Heart left ventricle (tissue), 13 donors: ENCODE measurements at regions not wholly inside any gene's neighbourhood (a gene's known extent, or its start where the extent isn't known, plus 50 kb on each side); places are given as distances from the start of the nearest gene placed in this dataset.

Experiments
- POLR2A ChIP-seq, 2 donors: fragments of 450-650 bp; IDR thresholded peaks; one replicate each; pipeline ENCODE4 v1.6.1; 2017; ENCODE audit warnings: antibody characterized with exemption in 2 of 2, mild to moderate bottlenecking in 2 of 2, moderate library complexity in 2 of 2
- TF ChIP-seq, protein P1 (sequence below), 12 donors: fragments of 200-600 bp; sonication (generic) in 4 of 12; IDR thresholded peaks; one replicate each; pipeline versions ENCODE4 v1.5.0 to v1.8.0; 2018 to 2022; ENCODE audit warnings: antibody characterized with exemption in 12 of 12, mild to moderate bottlenecking in 5 of 12
- donor health status: ischemic (EF 13 %, LVEDD 7.1; RV severe dilation, severe dysfunction).
- donor health status: DM: no; HTN: yes; CAD: no.
- donor health status: DM: no; HTN: no; CAD: no.
- donor health status: ischemic (EF 25% LVEDD 6.9; RV normal size, moderate dysfunction).
- donor health status: ischemic (EF 25% LVEDD 5.7; RV mildly dilated, moderate dysfunction).
- donor health status: ischemic (EF 35%, LVEDD 5.7; RV mildly dilated, moderate dysfunction).
- donor health status: nonischemic (EF 11% LVEDD 7.7; RV severe dilation, severe dysfunction).
- donor health status: DM: yes; HTN: yes; CAD: no.
- donor health status: PGD.
- donor health status: ischemic (EF 29% LVEDD 5.4; RV normal size, mild dysfunction).
- donor health status: nonischemic (EF 23%, LVEDD 6.1; RV moderate dilation, normal function).

DNA sequence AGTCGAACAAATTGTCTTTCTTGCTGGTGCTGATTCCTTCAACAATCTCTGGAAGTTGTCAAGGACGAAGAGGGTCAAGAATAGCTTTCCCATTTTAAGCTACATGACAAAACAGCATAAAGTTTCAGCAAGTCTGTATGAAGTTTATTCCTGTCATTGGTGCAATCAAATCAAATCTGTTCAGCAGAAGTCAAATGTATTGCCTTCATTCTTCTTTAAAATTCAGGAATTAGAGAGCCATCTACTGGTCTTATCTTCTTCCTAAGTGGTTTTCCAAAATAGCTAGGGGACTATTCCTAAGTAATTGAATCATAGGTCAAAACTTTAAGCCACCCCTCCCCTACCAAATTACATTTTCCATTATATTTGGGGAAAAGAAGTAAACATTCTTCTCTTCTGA, 990.2 kb downstream of the GALC start:
- TF ChIP-seq, protein P1, sequence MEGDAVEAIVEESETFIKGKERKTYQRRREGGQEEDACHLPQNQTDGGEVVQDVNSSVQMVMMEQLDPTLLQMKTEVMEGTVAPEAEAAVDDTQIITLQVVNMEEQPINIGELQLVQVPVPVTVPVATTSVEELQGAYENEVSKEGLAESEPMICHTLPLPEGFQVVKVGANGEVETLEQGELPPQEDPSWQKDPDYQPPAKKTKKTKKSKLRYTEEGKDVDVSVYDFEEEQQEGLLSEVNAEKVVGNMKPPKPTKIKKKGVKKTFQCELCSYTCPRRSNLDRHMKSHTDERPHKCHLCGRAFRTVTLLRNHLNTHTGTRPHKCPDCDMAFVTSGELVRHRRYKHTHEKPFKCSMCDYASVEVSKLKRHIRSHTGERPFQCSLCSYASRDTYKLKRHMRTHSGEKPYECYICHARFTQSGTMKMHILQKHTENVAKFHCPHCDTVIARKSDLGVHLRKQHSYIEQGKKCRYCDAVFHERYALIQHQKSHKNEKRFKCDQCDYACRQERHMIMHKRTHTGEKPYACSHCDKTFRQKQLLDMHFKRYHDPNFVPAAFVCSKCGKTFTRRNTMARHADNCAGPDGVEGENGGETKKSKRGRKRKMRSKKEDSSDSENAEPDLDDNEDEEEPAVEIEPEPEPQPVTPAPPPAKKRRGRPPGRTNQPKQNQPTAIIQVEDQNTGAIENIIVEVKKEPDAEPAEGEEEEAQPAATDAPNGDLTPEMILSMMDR (IDR thresholded peaks at IDR 0.05), result peak in 2 of 12 donors; percentile 13 to 24
- no peak for TF ChIP-seq POLR2A (IDR thresholded peaks at IDR 0.05)
